Choroid plexus epithelial cell (primary cell): ENCODE measurements at regions not wholly inside any gene's neighbourhood (a gene's known extent, or its start where the extent isn't known, plus 50 kb on each side); places are given as distances from the start of the nearest gene placed in this dataset.

Experiments used
- DNase-seq: peaks from one replicate; pipeline ENCODE4 v3.0.0-alpha.2; 2010; ENCODE audit warnings: low read depth
- H3K4me3 ChIP-seq: 2 replicates; pipeline ENCODE4 v1.5.1; 2011; ENCODE audit warnings: low read depth, mild to moderate bottlenecking, control low read depth, low read length, moderate library complexity
- CTCF ChIP-seq: conservative IDR thresholded peaks from 2 replicates; pipeline ENCODE4 v1.5.1; 2011; ENCODE audit warnings: low read depth, mild to moderate bottlenecking, control low read depth, inconsistent platforms, low read length, moderate library complexity

- no peak for TF ChIP-seq CTCF
- no peak for DNase-seq
- H3K4me3 ChIP-seq: no peak overlapping the region
Measured at GRCh38 chr18:29647700-29648099, 1394.8 kb downstream of the DSC3 start.

- DNase-seq: no peak
- TF ChIP-seq CTCF: no peak
- no peak overlapping the region for H3K4me3 ChIP-seq
Measured at GRCh38 chr18:29644276-29644675, 1398.3 kb downstream of the DSC3 start.

GRCh38 chr18:29629493-29630036 is 1413.0 kb downstream of the DSC3 start:
- H3K4me3 ChIP-seq: no peak overlapping the region
- no peak for TF ChIP-seq CTCF
- DNase-seq: no peak

GRCh38 chr18:29626094-29626493 is 1416.4 kb downstream of the DSC3 start:
- no peak for DNase-seq
- no peak overlapping the region for H3K4me3 ChIP-seq
- TF ChIP-seq CTCF: no peak

GRCh38 chr18:29616867-29617266 is 1425.7 kb downstream of the DSC3 start:
- no peak for DNase-seq
- no peak overlapping the region for H3K4me3 ChIP-seq
- TF ChIP-seq CTCF: no peak

GRCh38 chr18:29608982-29609381 is 1432.1 kb upstream of the CDH2 start:
- DNase-seq: no peak
- no peak for TF ChIP-seq CTCF
- no peak overlapping the region for H3K4me3 ChIP-seq

- H3K4me3 ChIP-seq: no peak overlapping the region
- no peak for TF ChIP-seq CTCF
- no peak for DNase-seq
Measured at GRCh38 chr18:29605365-29605764, 1428.4 kb upstream of the CDH2 start.
